CD14-positive monocyte (primary cell): ENCODE measurements at regions not wholly inside any gene's neighbourhood (a gene's known extent, or its start where the extent isn't known, plus 50 kb on each side); places are given as distances from the start of the nearest gene placed in this dataset.

ENCODE experiments used
- DNase-seq, 3 donors: peaks; one replicate each; pipeline ENCODE4 v3.0.0-alpha.2; 2011 to 2022
- H2AFZ ChIP-seq: 2 replicates; pipeline ENCODE4 v1.6.0; 2012; ENCODE audit warnings: mild to moderate bottlenecking, low read depth, low read length, inconsistent platforms; ENCODE audit not compliant: insufficient read depth, poor library complexity, severe bottlenecking
- H3K27ac ChIP-seq, 2 donors: 1 replicate in 1 of 2; 2 replicates in 1 of 2; pipeline ENCODE4 v1.5.1; 2012 to 2013; ENCODE audit warnings: low read length in 2 of 2, control low read depth in 1 of 2, inconsistent platforms in 1 of 2, low read depth in 1 of 2, mild to moderate bottlenecking in 1 of 2
- H3K27me3 ChIP-seq, 2 donors: one replicate each; pipeline versions ENCODE4 v1.6.0 to v1.6.1; 2011 to 2013; ENCODE audit warnings: low read length in 2 of 2; ENCODE audit not compliant: control insufficient read depth in 2 of 2, insufficient read depth in 2 of 2
- H3K36me3 ChIP-seq, 2 donors: replicated peaks in 1 of 2; 1 replicate in 1 of 2; 2 replicates in 1 of 2; pipeline versions ENCODE4 v1.5.1 to v1.6.1; 2012 to 2013; ENCODE audit warnings: low read length in 2 of 2, control low read depth in 1 of 2, inconsistent platforms in 1 of 2, mild to moderate bottlenecking in 1 of 2; ENCODE audit not compliant: insufficient read depth in 2 of 2, control insufficient read depth in 1 of 2
- H3K4me1 ChIP-seq, 2 donors: 1 replicate in 1 of 2; 2 replicates in 1 of 2; pipeline versions ENCODE4 v1.5.1 to v1.6.1; 2012 to 2013; ENCODE audit warnings: low read length in 2 of 2, control low read depth in 1 of 2, inconsistent platforms in 1 of 2, mild to moderate bottlenecking in 1 of 2, moderate library complexity in 1 of 2; ENCODE audit not compliant: insufficient read depth in 2 of 2, control insufficient read depth in 1 of 2
- H3K4me2 ChIP-seq: replicated peaks from 2 replicates; pipeline ENCODE3; 2012; ENCODE audit warnings: low read length, moderate library complexity, mild to moderate bottlenecking; ENCODE audit not compliant: poor library complexity, severe bottlenecking; ENCODE audit errors: extremely low read depth
- H3K4me3 ChIP-seq, 3 experiments: fragments of 200-600 bp in 1 of 3; sonication (generic) in 1 of 3; replicated peaks in 1 of 3; 1 replicate in 2 of 3; 2 replicates in 1 of 3; pipeline ENCODE4 v1.5.1; 2011 to 2013; ENCODE audit warnings: low read length in 3 of 3, mild to moderate bottlenecking in 3 of 3, control low read depth in 2 of 3, low read depth in 2 of 3, inconsistent platforms in 1 of 3, moderate library complexity in 1 of 3
- H3K79me2 ChIP-seq: 2 replicates; pipeline ENCODE4 v1.6.0; 2012; ENCODE audit warnings: mild to moderate bottlenecking, control low read depth, inconsistent platforms, low read length, moderate library complexity; ENCODE audit not compliant: insufficient read depth
- H3K9ac ChIP-seq: 2 replicates; pipeline ENCODE4 v1.6.0; 2017; ENCODE audit warnings: low read length, mild to moderate bottlenecking; ENCODE audit not compliant: insufficient read depth, poor library complexity, severe bottlenecking
- H3K9me3 ChIP-seq, 2 donors: replicated peaks in 1 of 2; 1 replicate in 1 of 2; 2 replicates in 1 of 2; pipeline versions ENCODE4 v1.5.1 to v1.6.1; 2012 to 2013; ENCODE audit warnings: low read length in 2 of 2, control low read depth in 1 of 2; ENCODE audit not compliant: control insufficient read depth in 1 of 2, insufficient read depth in 1 of 2
- H4K20me1 ChIP-seq: 2 replicates; pipeline ENCODE4 v1.6.0; 2012; ENCODE audit warnings: mild to moderate bottlenecking, low read length, control low read depth, moderate library complexity; ENCODE audit not compliant: insufficient read depth
- H3K27ac Mint-ChIP-seq, 7 donors: one replicate each; pipeline ENCODE4 v1.8.0; 2020; ENCODE audit warnings: mild to moderate bottlenecking in 7 of 7, mixed read lengths in 7 of 7, moderate library complexity in 6 of 7, inconsistent platforms in 2 of 7
- H3K27me3 Mint-ChIP-seq, 3 donors: one replicate each; pipeline ENCODE4 v1.8.0; 2021 to 2022; ENCODE audit warnings: low read depth in 3 of 3, mild to moderate bottlenecking in 3 of 3, mixed read lengths in 3 of 3, moderate library complexity in 3 of 3, inconsistent platforms in 1 of 3
- H3K36me3 Mint-ChIP-seq, 2 donors: one replicate each; pipeline ENCODE4 v1.8.0; 2020; ENCODE audit warnings: mixed read lengths in 2 of 2, inconsistent platforms in 1 of 2, mild to moderate bottlenecking in 1 of 2
- H3K4me1 Mint-ChIP-seq: one replicate; pipeline ENCODE4 v1.8.0; 2020; ENCODE audit warnings: mild to moderate bottlenecking, mixed read lengths
- H3K4me3 Mint-ChIP-seq, 2 donors: one replicate each; pipeline ENCODE4 v1.8.0; 2020; ENCODE audit warnings: mild to moderate bottlenecking in 2 of 2, mixed read lengths in 2 of 2, moderate library complexity in 1 of 2
- H3K9me3 Mint-ChIP-seq, 7 donors: one replicate each; pipeline ENCODE4 v1.8.0; 2020 to 2022; ENCODE audit warnings: mixed read lengths in 7 of 7, mild to moderate bottlenecking in 6 of 7, moderate library complexity in 6 of 7, inconsistent platforms in 2 of 7
- intact Hi-C, 2 donors: fragments of 100-400 bp; cut with micrococcal nuclease; formaldehyde crosslinking; loops; one replicate each; pipeline versions ENCODE4 v1.15.0 to v1.15.1; 2023
- TF ChIP-seq, protein P1 (sequence below): fragments of 200-600 bp; IDR thresholded peaks from one replicate; pipeline ENCODE4 v1.8.0; 2022; ENCODE audit warnings: antibody characterized with exemption, mild to moderate bottlenecking

DNA sequence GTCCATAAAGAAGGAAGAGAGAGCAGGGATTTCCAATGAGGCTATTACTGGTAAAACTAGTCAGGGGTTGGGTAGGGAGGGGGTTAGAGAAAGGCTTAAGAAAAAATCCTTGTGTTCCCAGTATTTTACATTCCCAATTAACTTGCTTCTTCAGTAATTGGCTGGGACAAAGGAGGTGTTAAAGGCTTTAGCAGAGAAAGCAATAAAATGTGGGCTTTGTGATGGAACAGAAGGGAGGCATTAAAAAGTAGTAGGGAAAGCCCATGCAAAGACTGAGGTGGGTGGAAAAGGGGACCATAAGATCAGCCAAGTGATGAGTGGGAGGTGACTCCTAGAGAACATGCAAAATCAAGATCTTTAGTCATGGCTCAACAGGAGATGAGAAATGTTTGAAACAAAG is 1467.2 kb downstream of the RPA4 start:
- Histone ChIP-seq H3K36me3 (no peaks in the 10 kb centered on the region), H3K27me3 (no peaks in the 10 kb centered on the region), H2AFZ (no peak overlapping the region), H3K4me1 (no peaks in the 10 kb centered on the region), H3K27ac (no peak overlapping the region), H3K79me2 (no peaks in the 10 kb centered on the region), H3K9ac (no peak overlapping the region), H3K9me3 (no peaks in the 10 kb centered on the region), H4K20me1 (no peaks in the 10 kb centered on the region), H3K4me3 (no peak overlapping the region), H3K4me2 (no peak overlapping the region)
- H3K4me1 Mint-ChIP-seq: no peaks in the 10 kb centered on the region
- TF ChIP-seq, protein P1, sequence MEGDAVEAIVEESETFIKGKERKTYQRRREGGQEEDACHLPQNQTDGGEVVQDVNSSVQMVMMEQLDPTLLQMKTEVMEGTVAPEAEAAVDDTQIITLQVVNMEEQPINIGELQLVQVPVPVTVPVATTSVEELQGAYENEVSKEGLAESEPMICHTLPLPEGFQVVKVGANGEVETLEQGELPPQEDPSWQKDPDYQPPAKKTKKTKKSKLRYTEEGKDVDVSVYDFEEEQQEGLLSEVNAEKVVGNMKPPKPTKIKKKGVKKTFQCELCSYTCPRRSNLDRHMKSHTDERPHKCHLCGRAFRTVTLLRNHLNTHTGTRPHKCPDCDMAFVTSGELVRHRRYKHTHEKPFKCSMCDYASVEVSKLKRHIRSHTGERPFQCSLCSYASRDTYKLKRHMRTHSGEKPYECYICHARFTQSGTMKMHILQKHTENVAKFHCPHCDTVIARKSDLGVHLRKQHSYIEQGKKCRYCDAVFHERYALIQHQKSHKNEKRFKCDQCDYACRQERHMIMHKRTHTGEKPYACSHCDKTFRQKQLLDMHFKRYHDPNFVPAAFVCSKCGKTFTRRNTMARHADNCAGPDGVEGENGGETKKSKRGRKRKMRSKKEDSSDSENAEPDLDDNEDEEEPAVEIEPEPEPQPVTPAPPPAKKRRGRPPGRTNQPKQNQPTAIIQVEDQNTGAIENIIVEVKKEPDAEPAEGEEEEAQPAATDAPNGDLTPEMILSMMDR: no peak
- intact Hi-C loops: no loop called here
- no peaks in the 10 kb centered on the region for H3K36me3 Mint-ChIP-seq
- H3K27me3 Mint-ChIP-seq: no peaks in the 10 kb centered on the region
- DNase-seq: no peak
- no peak overlapping the region for H3K27ac Mint-ChIP-seq
- H3K9me3 Mint-ChIP-seq: peaks cover 0 to 2% (median 1%) of the 10 kb centered on the region in 7 donors
- H3K4me3 Mint-ChIP-seq: no peak overlapping the region

GRCh38 chrX:98357146-98357545 is 1473.4 kb downstream of the RPA4 start:
- H3K27ac ChIP-seq: no peak overlapping the region
- Mint-ChIP-seq H3K27me3 (no peaks in the 10 kb centered on the region), H3K9me3 (peaks cover 0 to 5% (median 0%) of the 10 kb centered on the region in 7 donors), H3K36me3 (no peaks in the 10 kb centered on the region), H3K4me3 (no peak overlapping the region), H3K4me1 (no peaks in the 10 kb centered on the region), H3K27ac (no peak overlapping the region)
- H3K36me3 ChIP-seq: no peaks in the 10 kb centered on the region
- H3K27me3 ChIP-seq: no peaks in the 10 kb centered on the region
- intact Hi-C loops: no loop called here
- no peaks in the 10 kb centered on the region for H3K4me1 ChIP-seq
- no peaks in the 10 kb centered on the region for H4K20me1 ChIP-seq
- H2AFZ ChIP-seq: no peak overlapping the region
- H3K9ac ChIP-seq: no peak overlapping the region
- no peaks in the 10 kb centered on the region for H3K9me3 ChIP-seq
- TF ChIP-seq, protein P1: no peak
- no peak overlapping the region for H3K4me3 ChIP-seq
- no peak overlapping the region for H3K4me2 ChIP-seq
- DNase-seq: no peak
- H3K79me2 ChIP-seq: no peaks in the 10 kb centered on the region
